CD4-positive, alpha-beta T cell treated with Interleukin-2 at 100 ng/mL for 4 hours (primary cell): ENCODE measurements at regions not wholly inside any gene's neighbourhood (a gene's known extent, or its start where the extent isn't known, plus 50 kb on each side); places are given as distances from the start of the nearest gene placed in this dataset.
"Not testable (repeated sequence)": the region's sequence is repeated elsewhere in the genome, so short reads cannot be mapped to it uniquely, and the experiment has no call there.

ENCODE experiments used
- DNase-seq: peaks from one replicate; pipeline ENCODE4 v3.0.0-alpha.2; 2020; ENCODE audit warnings: low spot score

GRCh38 chr2:59435635-59436034, 1117.8 kb downstream of the BCL11A start:
- DNase-seq: no peak

DNA sequence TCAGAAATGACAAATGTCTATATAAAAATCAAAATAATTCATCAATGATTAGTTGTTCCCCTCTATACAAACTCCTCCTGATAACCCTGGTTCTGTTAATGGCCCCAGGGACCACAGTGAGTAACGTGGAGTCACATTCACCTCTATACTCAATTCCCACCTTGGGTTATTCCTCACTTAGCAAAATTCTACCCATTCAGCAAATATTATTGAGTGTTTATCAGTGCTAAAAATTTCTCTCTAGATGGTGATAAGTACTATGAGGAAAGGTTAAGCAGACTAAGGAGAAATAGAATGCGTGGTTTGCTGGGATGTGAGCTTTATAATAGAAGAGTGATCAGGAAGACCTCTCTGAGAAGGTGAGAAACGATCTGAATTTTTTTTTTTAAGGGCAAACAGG, 1124.5 kb downstream of the BCL11A start:
- no peak for DNase-seq

DNA sequence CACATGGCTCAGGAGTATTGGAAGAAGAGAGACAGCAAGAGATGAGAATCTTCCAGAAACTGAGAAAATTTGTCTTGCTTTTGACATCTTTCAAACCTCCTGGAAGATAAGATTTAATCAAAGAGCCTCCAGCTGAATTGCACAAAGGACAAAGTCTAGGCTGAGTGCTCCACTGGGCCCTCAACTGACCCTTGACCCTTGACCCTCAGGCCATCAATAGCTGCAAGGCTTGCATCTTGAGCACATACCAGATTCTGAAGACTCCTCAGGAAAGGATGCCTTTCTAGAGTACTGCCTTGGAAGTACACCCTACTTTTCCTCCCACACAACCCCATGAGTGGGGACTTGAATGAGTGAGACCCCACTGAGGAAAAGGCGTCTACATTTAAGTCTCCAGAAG, 1125.5 kb downstream of the BCL11A start:
- no peak for DNase-seq

GRCh38 chr2:59425247-59425646, 1128.2 kb downstream of the BCL11A start:
- DNase-seq: no peak

DNA sequence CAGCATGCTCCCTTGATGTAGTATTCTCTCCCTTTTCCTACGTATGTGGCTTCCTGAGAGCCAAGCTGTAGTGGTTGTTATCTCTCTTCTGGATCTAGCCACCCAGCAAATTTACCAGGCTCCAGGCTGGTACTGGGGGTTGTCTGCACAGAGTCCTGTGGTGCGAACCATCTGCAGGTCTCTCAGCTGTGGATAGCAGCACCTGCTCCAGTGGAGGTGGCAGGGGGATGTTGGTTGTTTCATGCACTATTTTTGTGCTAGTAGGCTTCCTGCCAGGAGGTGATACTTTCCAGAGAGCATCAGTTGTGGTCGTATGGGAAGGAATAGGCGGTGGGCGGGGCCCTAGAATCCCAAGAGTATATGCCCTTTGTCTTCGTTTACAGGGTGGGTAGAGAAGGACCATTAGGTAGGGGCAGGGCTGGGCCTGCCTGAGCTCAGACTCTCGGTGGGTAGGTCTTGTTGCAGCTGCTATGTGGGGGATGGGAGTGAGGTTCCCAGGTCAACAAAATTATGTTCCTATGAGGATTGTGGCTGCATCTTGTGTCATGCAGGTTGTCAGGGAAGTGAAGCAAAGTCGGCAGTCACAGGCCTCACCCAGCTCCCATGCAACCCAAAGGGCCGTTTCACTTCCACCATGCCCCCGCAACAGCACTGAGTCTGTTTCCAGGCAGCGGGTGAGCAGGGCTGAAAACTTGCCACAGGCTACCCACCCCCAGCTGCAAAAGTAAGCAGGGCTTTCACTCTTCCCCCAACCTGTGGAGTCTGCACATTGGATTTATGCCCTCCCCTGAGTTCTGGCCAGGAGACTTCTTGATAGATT, 1139.5 kb downstream of the BCL11A start:
- DNase-seq: no peak

- DNase-seq: no peak
Observed at GRCh38 chr2:59399126-59399525, 1154.3 kb downstream of the BCL11A start.

DNA sequence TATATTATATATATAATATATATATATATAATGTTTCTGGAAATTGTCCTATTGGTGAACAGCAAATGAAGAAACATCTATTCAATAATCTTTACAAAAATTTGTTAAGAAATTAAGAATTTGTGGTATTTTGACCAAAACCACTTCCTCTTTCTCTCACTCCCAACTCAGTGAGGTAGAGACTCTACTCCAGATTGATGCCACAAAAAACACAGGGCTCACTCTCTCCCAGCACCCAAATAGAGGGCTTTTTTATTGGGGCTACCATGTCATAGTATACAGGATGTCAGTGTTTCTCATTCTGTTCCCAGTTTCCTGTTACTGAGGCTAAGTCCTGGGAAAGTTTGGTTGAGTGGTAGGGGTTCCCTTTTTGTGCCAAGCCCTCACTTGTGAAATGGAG, 1155.4 kb downstream of the BCL11A start:
- no peak for DNase-seq

DNA sequence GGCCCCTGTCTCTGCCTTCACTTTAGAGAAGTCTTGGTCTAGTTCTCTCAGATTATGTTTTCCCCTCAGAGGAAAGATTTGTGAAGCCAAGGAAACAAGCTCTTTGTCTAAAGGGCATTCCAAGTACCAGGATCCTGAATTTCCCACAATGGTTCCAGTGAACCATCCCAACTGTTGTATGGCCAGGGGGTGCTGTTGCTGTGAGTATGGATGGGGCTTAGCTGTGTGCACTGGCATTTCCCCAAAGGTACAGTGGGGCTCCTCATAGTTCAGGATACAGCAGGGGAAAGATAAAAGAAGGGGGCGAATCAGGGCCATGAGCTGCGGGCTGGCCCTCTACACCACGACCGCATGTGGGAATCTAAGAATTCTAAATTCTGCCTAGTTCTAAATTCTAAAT, 1154.0 kb upstream of the FANCL start:
- no peak for DNase-seq

DNA sequence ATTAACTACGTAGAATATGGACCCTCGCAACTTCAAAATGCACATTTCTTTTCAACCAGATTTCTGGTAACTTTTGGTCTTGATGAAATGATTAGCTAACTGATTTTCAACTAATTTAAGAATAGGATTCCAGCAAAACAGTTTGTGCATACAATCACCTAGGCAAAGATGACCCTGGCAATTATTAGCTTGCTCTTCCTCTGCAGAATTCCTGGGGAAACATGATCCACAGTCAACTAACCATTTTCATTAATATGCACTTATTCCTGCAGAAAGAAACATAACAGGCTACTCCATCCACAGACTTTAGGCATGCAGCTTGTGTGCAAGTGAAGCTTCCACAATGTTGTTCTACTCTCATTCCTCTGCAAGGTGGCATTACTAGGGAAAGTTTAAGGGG, 1150.8 kb upstream of the FANCL start:
- DNase-seq: no peak

GRCh38 chr2:59390581-59390980, 1149.5 kb upstream of the FANCL start:
- DNase-seq: no peak

GRCh38 chr2:59389240-59389639, 1148.1 kb upstream of the FANCL start:
- no peak for DNase-seq

DNA sequence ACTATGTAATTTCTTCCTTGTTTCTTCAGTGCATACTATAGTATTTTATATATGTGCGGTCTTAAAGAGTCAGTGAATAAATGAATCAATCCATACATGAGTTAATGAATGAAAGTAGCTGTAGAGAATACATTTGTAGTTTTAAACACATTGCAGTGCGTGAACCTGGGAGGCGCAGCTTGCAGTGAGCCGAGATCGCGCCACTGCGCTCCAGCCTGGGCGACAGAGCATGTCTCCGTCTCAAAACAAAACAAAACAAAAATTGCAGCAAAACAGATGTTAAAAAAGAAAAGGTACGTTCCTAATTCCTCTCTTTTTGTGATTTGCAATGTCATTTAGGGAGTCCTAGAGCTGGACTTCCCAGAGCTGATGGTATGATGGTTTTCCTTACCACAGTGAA, 1144.8 kb upstream of the FANCL start:
- no peak for DNase-seq

DNA sequence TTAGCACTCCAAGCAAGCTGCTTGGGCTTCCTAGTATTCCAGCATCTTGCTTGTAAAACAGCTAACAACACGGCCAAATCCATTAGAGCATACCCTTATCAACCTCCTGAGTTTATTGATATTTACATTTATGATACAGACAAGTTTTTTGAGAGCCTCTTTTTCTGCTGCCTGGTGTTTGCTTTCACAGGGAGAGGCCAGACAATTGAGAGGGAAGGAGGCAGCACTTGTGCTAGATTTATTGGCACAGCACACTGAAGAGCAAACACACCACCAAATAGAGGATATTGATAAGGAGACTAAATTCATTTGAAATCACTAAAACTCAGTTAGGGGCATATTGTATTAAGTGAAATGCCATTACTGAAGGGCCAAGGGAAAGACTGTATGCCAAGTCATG, 1142.3 kb upstream of the FANCL start:
- DNase-seq: no peak

DNA sequence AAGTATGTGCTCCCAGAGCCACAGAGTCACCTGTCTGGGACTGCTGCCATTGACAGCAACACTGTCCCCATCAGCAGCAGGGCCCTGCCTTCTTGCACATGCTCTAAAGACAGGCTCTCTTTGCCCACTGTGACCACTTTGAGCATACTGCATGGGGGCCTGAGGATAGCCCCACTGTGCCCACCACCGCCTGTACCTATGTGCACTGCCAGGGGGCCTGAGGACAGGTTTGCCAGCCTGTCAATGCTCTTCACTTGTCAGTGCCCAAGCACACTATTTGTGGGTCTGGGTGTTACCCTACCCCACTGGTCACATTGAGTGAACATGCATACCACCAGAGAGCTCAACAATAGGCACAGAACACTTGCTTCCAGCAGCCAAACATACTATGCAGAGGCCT, 1137.0 kb upstream of the FANCL start:
- no peak for DNase-seq

- no peak for DNase-seq
Observed at GRCh38 chr2:59366288-59366687, 1125.2 kb upstream of the FANCL start.

DNA sequence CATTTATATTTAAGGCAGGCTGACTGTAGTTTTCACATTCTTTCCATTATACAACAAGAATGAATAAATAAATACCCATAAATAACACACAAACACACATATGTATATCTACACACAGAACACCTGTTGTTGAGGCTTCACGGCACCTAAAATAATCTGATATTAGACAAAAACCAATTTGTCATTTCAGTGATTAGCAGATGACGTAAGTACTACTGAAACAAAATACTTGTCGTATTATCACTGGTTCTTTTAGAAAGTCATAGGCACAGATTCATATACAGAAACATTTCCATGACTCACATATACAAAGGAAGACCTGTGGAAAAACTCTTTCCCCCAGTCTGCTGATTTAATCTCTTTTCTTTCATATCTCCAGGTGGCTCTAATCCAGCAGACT, 1113.4 kb upstream of the FANCL start:
- DNase-seq: no peak

DNA sequence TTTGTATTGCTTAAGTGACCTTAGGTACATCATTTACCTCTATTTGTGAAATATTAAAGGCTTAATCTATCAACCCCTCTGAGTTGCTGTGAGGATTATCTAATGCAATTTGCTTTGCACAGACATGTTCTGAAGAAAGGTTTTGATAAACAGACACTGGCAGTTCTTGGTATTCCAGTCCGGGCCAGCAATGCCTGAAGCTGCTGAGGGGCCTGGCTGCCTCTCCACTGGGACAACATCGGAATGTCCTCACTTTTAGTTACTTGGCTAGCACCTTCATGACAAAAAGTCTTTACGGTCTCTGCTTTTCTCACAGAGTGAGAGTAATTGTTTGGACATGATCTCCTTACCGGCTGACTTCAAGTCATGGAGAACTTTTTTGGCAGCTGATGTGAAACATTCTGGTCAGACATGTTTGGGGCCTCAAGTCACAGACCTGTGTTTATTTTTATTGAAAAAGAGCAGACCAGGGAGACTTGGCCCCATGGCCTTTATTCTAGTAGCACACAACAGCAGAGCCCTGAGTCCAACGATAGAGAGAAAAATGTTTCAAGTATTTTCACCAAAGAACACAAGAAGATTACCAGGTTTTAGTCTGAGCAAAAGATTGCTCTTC, 1112.3 kb upstream of the FANCL start:
- DNase-seq: no peak

GRCh38 chr2:59342166-59342565, 1101.0 kb upstream of the FANCL start:
- no peak for DNase-seq

- DNase-seq: no peak
Observed at GRCh38 chr2:59339837-59340207, 1098.7 kb upstream of the FANCL start.

GRCh38 chr2:59339121-59339836, 1098.2 kb upstream of the FANCL start:
- no peak for DNase-seq

GRCh38 chr2:59333007-59333406, 1091.9 kb upstream of the FANCL start:
- DNase-seq: no peak

DNA sequence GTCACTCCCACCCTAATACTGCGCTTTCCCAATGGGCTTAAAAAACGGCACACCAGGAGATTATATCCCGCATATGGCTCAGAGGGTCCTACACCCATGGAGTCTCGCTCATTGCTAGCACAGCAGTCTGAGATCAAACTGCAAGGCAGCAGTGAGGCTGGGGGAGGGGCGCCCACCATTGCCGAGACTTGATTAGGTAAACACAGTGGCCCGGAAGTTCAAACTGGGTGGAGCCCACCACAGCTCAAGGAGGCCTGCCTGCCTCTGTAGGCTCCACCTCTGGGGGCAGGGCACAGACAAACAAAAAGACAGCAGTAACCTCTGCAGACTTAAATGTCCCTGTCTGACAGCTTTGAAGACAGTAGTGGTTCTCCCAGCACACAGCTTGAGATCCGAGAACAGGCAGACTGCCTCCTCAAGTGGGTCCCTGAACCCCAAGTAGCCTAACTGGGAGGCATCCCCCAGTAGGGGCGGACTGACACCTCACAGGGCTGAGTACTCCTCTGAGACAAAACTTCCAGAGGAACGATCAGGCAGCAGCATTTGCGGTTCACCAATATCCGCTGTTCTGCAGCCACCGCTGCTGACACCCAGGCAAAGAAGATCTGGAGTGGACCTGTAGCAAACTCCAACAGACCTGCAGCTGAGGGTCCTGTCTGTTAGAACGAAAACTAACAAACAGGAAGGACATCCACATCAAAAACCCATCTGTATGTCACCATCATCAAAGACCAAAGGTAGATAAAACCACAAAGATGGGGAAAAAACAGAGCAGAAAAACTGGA, 1085.6 kb upstream of the FANCL start:
- not testable (repeated sequence) for DNase-seq

GRCh38 chr2:59322870-59323269, 1081.7 kb upstream of the FANCL start:
- DNase-seq: no peak
